T-helper 2 cell (primary cell): ENCODE measurements at regions not wholly inside any gene's neighbourhood (a gene's known extent, or its start where the extent isn't known, plus 50 kb on each side); places are given as distances from the start of the nearest gene placed in this dataset.
"Not testable (repeated sequence)": the region's sequence is repeated elsewhere in the genome, so short reads cannot be mapped to it uniquely, and the experiment has no call there.

Source experiments
- DNase-seq, 5 experiments: peaks; one replicate each; pipeline versions ENCODE4 v3.0.0 to v3.0.0-alpha.2; 2012 to 2022

GRCh38 chr15:55126111-55126510 lies 70.6 kb downstream of the RSL24D1 start:
- peak in 1 of 5 experiments; percentile 43 for DNase-seq

DNA sequence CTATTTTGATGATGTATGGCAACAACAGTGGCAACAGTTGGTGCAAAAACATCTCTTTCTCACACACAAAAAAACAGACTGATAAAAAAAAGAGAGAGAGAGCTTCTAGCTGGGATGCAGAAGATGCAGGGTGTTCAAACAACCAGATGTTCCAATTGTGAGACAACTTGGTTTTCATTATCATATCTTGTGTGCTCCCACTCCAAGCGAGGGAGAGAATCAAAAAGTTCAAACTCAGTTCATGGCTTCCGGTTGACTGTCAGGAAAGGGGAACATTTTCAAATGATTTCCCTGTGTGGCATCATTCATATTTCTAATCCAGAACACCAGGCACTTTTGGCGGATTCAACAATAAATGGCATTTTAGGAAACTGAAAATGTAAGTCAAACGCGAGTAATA lies 72.1 kb downstream of the RSL24D1 start:
- no peak for DNase-seq

DNA sequence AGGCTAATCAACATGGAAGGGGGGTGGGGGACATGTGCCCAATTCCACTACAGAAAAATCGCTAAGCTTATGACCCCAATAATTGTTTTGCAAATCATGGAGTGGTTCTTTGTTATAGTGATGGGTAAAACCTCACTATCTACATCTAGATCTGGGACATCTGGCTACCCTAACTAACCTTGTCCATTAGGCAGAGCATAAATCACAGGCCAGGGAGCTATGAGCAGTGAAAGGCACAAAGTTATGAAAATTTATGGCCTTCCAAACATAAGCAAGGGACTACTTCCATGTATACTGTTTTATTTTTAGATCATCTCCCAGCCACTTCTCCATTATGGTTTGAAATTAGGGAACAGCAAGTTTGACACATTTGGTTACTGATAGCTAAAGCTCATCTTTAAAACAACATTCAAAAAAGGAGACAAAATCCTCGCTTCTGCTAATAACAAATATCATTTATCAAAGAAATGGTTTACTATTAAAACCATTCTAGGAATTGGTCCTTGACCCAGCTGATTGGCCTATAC lies 78.3 kb downstream of the RSL24D1 start:
- DNase-seq = no peak

DNA sequence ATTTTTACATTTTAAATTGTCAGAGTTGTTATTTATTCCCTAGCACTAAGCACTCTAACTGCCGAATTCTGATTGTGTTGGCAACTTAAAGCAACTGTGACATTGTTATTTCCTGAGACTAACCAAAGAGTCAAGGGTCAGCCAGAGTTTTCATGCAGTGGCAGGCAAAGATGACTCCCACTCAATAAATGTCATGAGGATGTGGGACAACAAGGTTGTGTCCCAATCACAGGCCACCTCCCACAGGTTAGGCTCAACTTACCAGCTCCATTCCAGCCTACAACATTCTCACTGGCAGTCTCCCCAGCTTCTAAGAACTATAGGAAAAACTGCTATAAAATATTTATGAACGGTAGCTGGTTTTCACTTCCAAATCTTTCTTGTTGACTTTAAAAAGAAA lies 80.1 kb downstream of the RSL24D1 start:
- no peak for DNase-seq

DNA sequence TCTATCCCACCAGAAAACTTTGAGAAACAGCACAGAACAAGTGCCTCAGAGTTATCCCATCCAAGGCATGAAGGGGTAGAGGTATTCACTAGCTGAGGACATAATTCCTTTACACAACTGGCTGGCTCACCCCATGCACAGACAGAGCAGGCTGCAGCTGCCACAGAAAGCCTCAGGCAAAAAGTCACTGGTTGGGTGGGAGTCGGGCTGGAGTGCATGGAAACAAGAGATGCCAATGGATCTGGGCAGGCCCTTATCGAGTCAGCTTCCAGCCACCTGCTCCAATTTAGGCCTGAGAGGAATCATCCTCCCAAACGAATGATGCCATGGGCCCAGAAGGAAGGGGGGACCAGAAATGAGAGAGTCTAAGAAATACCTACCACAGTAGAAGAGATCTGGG lies 83.0 kb downstream of the RSL24D1 start:
- no peak for DNase-seq

DNA sequence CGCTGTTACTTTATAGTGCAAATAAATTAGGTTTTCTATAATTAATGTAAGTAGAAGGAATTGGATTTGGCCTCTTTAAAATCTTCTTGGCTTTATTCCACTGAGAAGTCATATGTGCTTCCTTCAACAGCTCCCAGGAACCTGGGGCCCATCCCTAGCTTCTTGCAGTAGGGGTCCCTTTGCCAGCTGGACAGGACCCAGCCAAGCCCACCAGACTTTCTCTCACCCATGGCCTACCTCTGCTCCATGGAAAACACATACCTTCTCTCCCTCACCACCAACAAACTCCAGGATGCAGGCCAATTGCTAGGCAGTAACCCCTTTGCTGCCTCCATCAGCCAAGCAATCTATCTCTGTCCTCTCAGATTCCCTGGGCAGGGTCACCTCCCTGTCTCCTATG lies 84.0 kb downstream of the RSL24D1 start:
- DNase-seq = no peak

- no peak for DNase-seq
These were observed 86.3 kb downstream of the RSL24D1 start for GRCh38 chr15:55110446-55110845.

DNA sequence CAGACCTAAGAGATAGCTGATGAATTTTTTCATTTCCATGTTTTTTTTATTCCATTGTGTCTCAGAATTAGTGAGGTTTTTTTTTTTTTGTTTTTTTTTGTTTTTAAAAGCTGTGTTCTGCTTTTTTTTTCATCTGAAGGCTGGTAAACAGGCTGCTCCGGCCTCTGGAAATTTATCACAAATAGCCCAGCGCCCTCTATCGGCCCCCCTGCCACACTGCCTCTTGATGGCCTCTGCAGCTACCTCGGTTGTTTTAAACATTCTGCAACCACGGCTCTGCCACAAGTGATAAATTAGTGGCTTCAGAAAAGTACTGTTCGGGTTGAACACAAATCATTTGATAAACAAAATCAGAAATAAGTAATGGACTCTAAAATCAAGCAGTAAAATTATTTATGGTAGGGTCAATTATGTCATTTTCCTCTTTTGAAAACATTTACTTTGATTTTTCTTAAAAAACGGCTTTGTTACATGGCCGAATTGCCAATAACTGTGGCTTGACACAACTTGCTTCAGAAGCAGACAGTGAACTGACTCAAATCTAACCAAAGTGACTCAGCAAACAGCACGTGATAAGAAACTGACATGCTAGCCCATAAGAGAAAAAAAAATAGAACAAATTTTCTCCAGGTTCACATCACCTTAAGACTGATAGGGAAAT lies 87.8 kb downstream of the RSL24D1 start:
- peak in 3 of 5 experiments; percentile 12 to 62 (median 18) for DNase-seq

- DNase-seq = no peak
These were observed 88.3 kb downstream of the RSL24D1 start for GRCh38 chr15:55108448-55108847.

- no peak for DNase-seq
These were observed 90.6 kb downstream of the RSL24D1 start for GRCh38 chr15:55106155-55106554.

DNA sequence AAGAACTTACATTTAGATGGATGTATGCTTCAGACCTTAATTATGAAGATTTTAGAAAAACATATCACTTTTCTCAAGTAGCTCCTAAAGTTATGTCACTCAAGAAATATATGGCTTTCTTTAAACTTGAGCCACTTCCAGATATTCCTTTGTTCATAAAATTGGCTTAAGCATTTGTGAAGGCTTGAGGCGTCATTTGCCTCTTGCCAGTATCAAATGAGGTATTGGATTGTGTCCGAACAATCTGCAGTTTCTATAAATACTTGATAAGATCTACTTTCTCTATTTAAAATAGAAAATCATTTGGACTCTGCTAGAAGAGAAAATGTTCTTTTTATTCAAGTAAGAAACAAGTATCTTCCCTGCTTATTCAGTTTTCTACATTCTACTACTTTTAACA lies 102.6 kb downstream of the RSL24D1 start:
- no peak for DNase-seq

DNA sequence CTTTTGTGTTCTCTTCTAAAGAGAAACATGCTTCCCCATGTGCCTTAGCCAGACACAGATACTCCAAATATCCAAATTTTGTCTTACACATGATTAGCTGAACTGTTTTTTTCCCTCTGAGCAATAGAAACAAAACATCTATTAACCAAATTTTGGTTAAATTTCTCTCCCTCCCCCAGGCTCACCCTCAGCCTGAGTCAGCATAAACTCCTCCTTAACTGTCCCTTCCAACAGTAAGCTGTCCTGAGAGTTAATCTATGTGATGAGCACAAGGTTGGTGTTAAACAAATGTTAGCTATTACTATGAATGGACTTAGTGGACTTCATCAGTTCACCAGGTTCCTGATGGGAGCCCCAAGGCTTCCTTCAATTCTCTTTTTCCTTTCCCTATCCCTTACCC lies 108.5 kb downstream of the RSL24D1 start:
- no peak for DNase-seq

DNA sequence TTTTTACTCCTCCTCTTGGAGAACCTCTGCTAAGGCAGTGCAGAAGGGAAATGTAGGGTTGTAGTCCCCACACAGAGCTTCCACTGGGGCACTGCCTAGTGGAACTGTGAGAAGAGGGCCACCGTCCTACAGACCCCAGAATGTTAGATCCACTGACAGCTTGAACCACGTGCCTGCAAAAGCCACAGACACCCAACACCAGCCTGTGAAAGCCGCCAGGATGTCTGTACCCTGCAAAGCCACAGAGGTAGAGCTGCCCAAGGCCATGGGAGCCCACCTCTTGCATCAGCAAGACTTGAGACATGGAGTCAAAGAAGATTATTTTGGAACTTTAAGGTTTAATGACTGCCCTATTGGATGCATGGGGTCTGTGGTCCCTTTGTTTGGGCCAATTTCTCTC lies 112.1 kb downstream of the RSL24D1 start:
- DNase-seq = no peak

DNA sequence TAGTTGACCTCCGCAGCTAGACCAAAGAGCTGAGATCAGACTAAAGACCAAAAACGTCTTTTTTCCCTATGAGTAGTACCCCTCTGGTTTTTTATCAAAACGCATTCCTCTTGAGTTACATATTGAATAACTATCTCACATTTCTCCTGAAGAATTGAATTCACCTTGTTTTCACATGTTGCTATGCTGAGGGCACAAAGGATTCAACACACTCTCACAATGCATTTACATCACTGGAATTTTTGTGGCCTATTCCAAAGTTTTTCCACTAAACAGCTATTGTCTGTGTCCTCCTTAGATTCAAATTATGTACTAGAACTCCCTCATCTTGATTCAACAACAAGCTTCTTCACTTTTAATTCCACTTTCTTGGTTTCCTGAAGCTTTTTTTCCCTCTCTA lies 112.5 kb downstream of the RSL24D1 start:
- no peak for DNase-seq

DNA sequence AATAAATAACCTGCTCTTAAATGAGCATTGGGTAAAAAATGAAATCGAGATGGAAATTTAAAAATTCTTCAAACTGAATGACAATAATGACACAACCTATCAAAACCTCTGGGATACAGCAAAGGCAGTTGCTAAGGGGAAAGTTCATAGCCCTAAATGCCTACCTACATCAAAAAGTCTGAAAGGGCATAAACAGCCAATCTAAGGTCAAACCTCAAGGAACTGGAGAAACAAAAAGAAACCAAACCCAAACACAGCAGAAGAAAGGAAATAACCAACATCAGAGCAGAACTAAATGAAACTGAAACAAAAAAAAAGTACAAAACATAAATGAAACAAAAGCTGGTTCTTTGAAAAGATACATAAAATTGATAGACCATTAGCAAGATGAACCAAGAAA lies 119.7 kb downstream of the RSL24D1 start:
- peak in 1 of 5 experiments; percentile 23 for DNase-seq

- no peak for DNase-seq
These were observed 122.3 kb downstream of the RSL24D1 start for GRCh38 chr15:55074431-55074830.

DNA sequence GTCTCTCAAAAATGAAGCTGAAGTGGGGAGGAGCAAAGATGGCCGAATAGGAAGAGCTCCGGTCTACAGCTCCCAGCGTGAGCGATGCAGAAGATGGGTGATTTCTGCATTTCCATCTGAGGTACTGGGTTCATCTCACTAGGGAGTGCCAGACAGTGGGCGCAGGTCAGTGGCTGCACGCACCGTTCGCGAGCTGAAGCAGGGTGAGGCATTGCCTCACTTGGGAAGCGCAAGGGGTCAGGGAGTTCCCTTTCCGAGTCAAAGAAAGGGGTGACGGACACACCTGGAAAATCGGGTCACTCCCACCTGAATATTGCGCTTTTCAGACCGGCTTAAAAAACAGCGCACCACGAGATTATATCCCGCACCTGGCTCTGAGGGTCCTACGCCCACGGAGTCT lies 132.8 kb downstream of the RSL24D1 start:
- not testable (repeated sequence) for DNase-seq

DNA sequence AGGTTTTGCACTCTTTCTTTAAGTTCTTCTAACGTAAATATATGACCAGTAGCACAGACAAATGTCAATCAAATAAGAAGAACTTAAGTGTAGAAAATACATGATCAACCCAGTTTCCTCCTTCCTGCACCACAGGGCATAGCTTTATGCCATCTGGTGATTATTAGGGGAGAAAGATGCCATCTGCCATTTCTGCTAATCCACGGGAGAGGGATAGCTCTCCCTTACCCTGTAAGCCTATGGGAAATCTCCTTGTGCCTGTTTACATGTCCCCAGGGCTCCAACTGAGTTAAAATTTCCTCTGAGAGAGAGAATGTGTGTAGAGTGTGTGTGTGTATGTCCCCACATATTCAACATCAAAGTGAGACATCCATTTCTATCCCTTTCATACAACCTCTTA lies 135.9 kb downstream of the RSL24D1 start:
- DNase-seq = no peak

DNA sequence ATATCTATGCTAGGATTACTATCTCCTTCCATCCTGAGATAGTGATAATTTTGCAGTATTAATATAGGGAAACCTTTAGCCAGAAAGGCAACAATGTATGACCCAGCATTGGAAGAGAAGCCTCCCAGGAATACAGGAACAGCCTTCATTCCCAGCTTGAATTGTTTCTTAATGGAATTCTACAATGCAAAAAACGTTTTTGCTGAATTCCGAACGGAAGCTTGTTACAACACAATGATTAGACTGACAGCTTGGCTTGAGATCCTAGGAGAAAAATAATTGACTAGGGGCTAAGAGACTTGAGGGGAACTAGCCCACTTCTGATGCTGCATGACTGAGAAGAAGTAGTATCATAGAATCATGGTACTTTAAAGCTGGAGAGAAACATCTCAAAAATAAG lies 140.2 kb downstream of the RSL24D1 start:
- DNase-seq = no peak

DNA sequence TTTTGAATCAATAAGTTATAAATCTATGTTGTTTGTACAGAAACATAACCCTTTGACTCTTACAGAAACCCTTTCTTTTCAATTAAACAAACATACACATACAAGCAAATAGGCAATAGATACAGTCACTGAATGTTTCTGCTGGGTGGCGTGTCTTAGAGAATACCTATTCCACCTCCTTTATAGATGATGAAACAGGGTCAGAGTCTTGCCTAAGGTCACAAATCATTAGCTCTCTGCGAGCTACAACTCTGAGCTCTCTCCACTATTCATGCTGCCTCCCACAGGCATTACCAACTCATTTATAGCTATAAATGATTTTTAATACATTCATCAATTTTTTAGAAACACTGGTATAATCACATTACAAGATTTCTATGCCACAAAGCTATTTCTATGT lies 152.6 kb downstream of the RSL24D1 start:
- no peak for DNase-seq

GRCh38 chr15:55037071-55037470 lies 159.7 kb downstream of the RSL24D1 start:
- DNase-seq = no peak

DNA sequence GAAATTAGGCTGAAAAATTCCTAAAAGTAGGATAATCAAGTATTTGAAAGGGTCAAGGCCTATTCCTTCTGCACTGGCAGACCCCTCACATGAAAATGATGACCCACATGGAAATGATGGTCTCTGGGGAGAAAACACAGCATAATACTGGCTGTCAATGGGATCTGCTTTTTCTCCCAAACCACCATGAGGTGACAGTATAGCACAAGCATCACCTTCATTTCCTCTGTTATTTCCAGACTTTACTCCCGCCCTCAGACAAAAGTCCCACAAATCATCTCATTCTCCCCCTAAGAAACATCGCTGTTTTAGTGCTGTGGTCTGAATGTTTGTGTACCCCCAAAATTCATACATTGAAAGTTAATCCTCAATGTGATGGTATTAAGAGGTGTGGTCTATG lies 161.0 kb downstream of the RSL24D1 start:
- DNase-seq = no peak

GRCh38 chr15:55033574-55033973 lies 163.2 kb downstream of the RSL24D1 start:
- no peak for DNase-seq

- no peak for DNase-seq
These were observed 165.0 kb downstream of the RSL24D1 start for GRCh38 chr15:55031727-55032126.

DNA sequence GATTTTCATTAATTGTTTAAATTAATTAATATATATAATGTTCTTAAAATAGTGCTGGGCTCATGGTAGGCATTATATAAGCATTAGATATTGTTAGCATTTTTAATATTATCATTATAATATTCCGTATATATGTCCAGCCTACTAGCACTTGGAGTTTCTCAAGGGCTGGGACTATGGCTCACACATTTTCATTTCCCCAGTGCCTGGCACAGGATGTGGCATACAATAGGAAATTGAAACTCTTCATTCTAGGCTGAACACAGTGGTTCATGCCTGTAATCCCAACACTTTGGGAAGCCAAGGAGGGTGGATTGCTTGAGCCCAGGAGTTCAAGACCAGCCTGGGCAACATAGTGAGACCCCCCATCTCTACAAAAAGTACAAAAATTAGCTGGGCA lies 170.4 kb downstream of the RSL24D1 start:
- no peak for DNase-seq
